HG03280 (cell line): ENCODE measurements at regions not wholly inside any gene's neighbourhood (a gene's known extent, or its start where the extent isn't known, plus 50 kb on each side); places are given as distances from the start of the nearest gene placed in this dataset.
A peak's percentile ranks its signal among the peaks of the same experiment; 100 is the strongest.

Experiments used
- ATAC-seq: cut with Tn5 transposase; IDR thresholded peaks from one replicate; pipeline ENCODE4 v1.9.1; 2021; ENCODE audit warnings: mild to moderate bottlenecking, moderate library complexity; ENCODE audit not compliant: unreplicated experiment

- peak; percentile 91 for ATAC-seq
Measured at GRCh38 chr10:94279835-94280709, 82.7 kb downstream of the NOC3L start.

- no peak for ATAC-seq
Measured at GRCh38 chr10:94281654-94282053, 81.1 kb downstream of the NOC3L start.

GRCh38 chr10:94282369-94282768, 80.4 kb downstream of the NOC3L start:
- no peak for ATAC-seq
